Right cardiac atrium (tissue), 5 donors: ENCODE measurements at regions not wholly inside any gene's neighbourhood (a gene's known extent, or its start where the extent isn't known, plus 50 kb on each side); places are given as distances from the start of the nearest gene placed in this dataset.

Source experiments
- ATAC-seq, 2 donors: fragments of 200-7000 bp; cut with Tn5 transposase; one replicate each; pipeline versions ENCODE4 v1.8.0 to v1.9.1; 2020; ENCODE audit warnings: moderate library complexity in 2 of 2, mild to moderate bottlenecking in 1 of 2
- DNase-seq, 3 donors: peaks; one replicate each; pipeline ENCODE4 v3.0.0-alpha.2; 2020
- H3K27ac ChIP-seq: one replicate; pipeline ENCODE4 v1.5.1; 2013; ENCODE audit warnings: mild to moderate bottlenecking, low read length, control low read depth, moderate library complexity
- H3K27me3 ChIP-seq: one replicate; pipeline ENCODE4 v1.6.1; 2013; ENCODE audit not compliant: control insufficient read depth, insufficient read depth
- H3K4me1 ChIP-seq: one replicate; pipeline ENCODE4 v1.6.1; 2013; ENCODE audit warnings: low read length; ENCODE audit not compliant: control insufficient read depth, insufficient read depth
- H3K4me3 ChIP-seq: one replicate; pipeline ENCODE4 v1.5.1; 2013; ENCODE audit warnings: low read length, control low read depth
- H3K9me3 ChIP-seq: one replicate; pipeline ENCODE4 v1.6.1; 2013; ENCODE audit warnings: low read length; ENCODE audit not compliant: control insufficient read depth
- WGBS: extraction: QIAGEN DNeasy Blood & Tissue Kit; methylation state at CpG from one replicate; pipeline ENCODE4 v1.1.7; 2013; 5-methylcytosine and 5-hydroxymethylcytosine counted together
- intact Hi-C, 4 donors: fragments of 100-400 bp; cut with DNase I; formaldehyde crosslinking; loops; one replicate each; pipeline versions ENCODE4 v1.11.0 to v1.14.0; 2022 to 2023
- donor health status: healthy with polysubstance abuse.
- donor health status: DM: no; HTN: yes; CAD: no.
- donor health status: DM: no; HTN: no; CAD: no.
- donor health status: DM: no; HTN: yes; CAD: no; lungs with severe emphysema.
- donor health status: DM: yes; HTN: yes; CAD: no.

- H3K9me3 ChIP-seq, result no peaks in the 10 kb centered on the region
- no peak for DNase-seq
- intact Hi-C loops, result no loop called here
- no peak for ATAC-seq
- WGBS, result 35% methylated on average over 6 of the region's 6 CpGs
- H3K27me3 ChIP-seq, result no peaks in the 10 kb centered on the region
- no peak overlapping the region for H3K4me3 ChIP-seq
- H3K4me1 ChIP-seq, result no peaks in the 10 kb centered on the region
- H3K27ac ChIP-seq, result no peak overlapping the region
These were observed 184.4 kb upstream of the DOK6 start for GRCh38 chr18:69216321-69216720.

- Histone ChIP-seq H3K27me3 (no peaks in the 10 kb centered on the region), H3K27ac (no peak overlapping the region), H3K4me3 (no peak overlapping the region), H3K4me1 (no peaks in the 10 kb centered on the region), H3K9me3 (no peaks in the 10 kb centered on the region)
- no peak for DNase-seq
- ATAC-seq, result no peak
- intact Hi-C loops, result no loop called here
- 82% methylated on average over 9 of the region's 9 CpGs for WGBS
These were observed 183.3 kb upstream of the DOK6 start for GRCh38 chr18:69217196-69218000.

- no peak for ATAC-seq
- intact Hi-C loops, result no loop called here
- 93% methylated on average over 6 of the region's 6 CpGs for WGBS
These were observed 180.2 kb upstream of the DOK6 start for GRCh38 chr18:69220529-69220928.

GRCh38 chr18:69222089-69222488 is 178.6 kb upstream of the DOK6 start:
- ATAC-seq (peak in 1 of 2 donors; percentile 26), DNase-seq (no peak)
- intact Hi-C loops, result no loop called here
- H3K27me3 ChIP-seq, result no peaks in the 10 kb centered on the region
- WGBS, result 90% methylated on average over 4 of the region's 4 CpGs
- H3K4me3 ChIP-seq, result no peak overlapping the region
- no peaks in the 10 kb centered on the region for H3K9me3 ChIP-seq
- H3K27ac ChIP-seq, result no peak overlapping the region
- H3K4me1 ChIP-seq, result no peaks in the 10 kb centered on the region

More at GRCh38 chr18:69220529-69220928, 180.2 kb upstream of the DOK6 start:
- Histone ChIP-seq H3K4me1 (no peaks in the 10 kb centered on the region), H3K4me3 (no peak overlapping the region), H3K27ac (no peak overlapping the region), H3K27me3 (no peaks in the 10 kb centered on the region), H3K9me3 (no peaks in the 10 kb centered on the region)
- no peak for DNase-seq

- ATAC-seq (no peak), DNase-seq (no peak)
- Histone ChIP-seq H3K27me3 (no peaks in the 10 kb centered on the region), H3K4me3 (no peak overlapping the region), H3K27ac (no peak overlapping the region), H3K9me3 (no peaks in the 10 kb centered on the region), H3K4me1 (no peaks in the 10 kb centered on the region)
- intact Hi-C loops, result no loop called here
- 75% methylated on average over 1 of the region's 1 CpG for WGBS
These were observed 173.7 kb upstream of the DOK6 start for GRCh38 chr18:69226971-69227370.

GRCh38 chr18:69230204-69230603 is 170.5 kb upstream of the DOK6 start:
- WGBS, result 85% methylated on average over 8 of the region's 8 CpGs
- H3K9me3 ChIP-seq, result no peaks in the 10 kb centered on the region
- H3K4me3 ChIP-seq, result no peak overlapping the region
- DNase-seq (no peak), ATAC-seq (no peak)
- intact Hi-C loops, result no loop called here
- H3K27ac ChIP-seq, result no peak overlapping the region
- no peaks in the 10 kb centered on the region for H3K4me1 ChIP-seq
- no peaks in the 10 kb centered on the region for H3K27me3 ChIP-seq

GRCh38 chr18:69233465-69234054 is 167.1 kb upstream of the DOK6 start:
- WGBS, result 55% methylated on average over 3 of the region's 3 CpGs
- ATAC-seq, result peak in 1 of 2 donors; percentile 76
- intact Hi-C loops, result no loop called here
- H3K27ac ChIP-seq, result peak overlapping the region; percentile 52
- no peaks in the 10 kb centered on the region for H3K4me1 ChIP-seq
- H3K9me3 ChIP-seq, result no peaks in the 10 kb centered on the region
- no peak for DNase-seq
- no peak overlapping the region for H3K4me3 ChIP-seq
- no peaks in the 10 kb centered on the region for H3K27me3 ChIP-seq

- no peaks in the 10 kb centered on the region for H3K9me3 ChIP-seq
- peaks cover 2% of the 10 kb centered on the region for H3K4me1 ChIP-seq
- no peak overlapping the region for H3K4me3 ChIP-seq
- intact Hi-C loops, result no loop called here
- no peaks in the 10 kb centered on the region for H3K27me3 ChIP-seq
- no peak for DNase-seq
- no peak overlapping the region for H3K27ac ChIP-seq
- no peak for ATAC-seq
- WGBS, result 50% methylated on average over 4 of the region's 4 CpGs
These were observed 160.6 kb upstream of the DOK6 start for GRCh38 chr18:69239849-69240674.

- 88% methylated on average over 4 of the region's 4 CpGs for WGBS
- Histone ChIP-seq H3K4me1 (no peaks in the 10 kb centered on the region), H3K4me3 (no peak overlapping the region), H3K27ac (no peak overlapping the region), H3K27me3 (no peaks in the 10 kb centered on the region), H3K9me3 (no peaks in the 10 kb centered on the region)
- DNase-seq, result no peak
- no peak for ATAC-seq
- intact Hi-C loops, result no loop called here
These were observed 154.7 kb upstream of the DOK6 start for GRCh38 chr18:69246027-69246426.

- intact Hi-C loops, result no loop called here
- Histone ChIP-seq H3K4me1 (no peaks in the 10 kb centered on the region), H3K27ac (no peak overlapping the region), H3K27me3 (no peaks in the 10 kb centered on the region), H3K9me3 (no peaks in the 10 kb centered on the region), H3K4me3 (no peak overlapping the region)
- ATAC-seq (no peak), DNase-seq (peak in 1 of 3 donors; percentile 29)
- WGBS, result 65% methylated on average over 10 of the region's 10 CpGs
These were observed 150.2 kb upstream of the DOK6 start for GRCh38 chr18:69250305-69251151.
